Skeletal muscle satellite cell (primary cell): ENCODE measurements at regions not wholly inside any gene's neighbourhood (a gene's known extent, or its start where the extent isn't known, plus 50 kb on each side); places are given as distances from the start of the nearest gene placed in this dataset.
"Not testable (repeated sequence)": the region's sequence is repeated elsewhere in the genome, so short reads cannot be mapped to it uniquely, and the experiment has no call there.

ENCODE experiments used
- H3K27me3 ChIP-seq: 2 replicates; pipeline ENCODE4 v1.7.0; 2013; ENCODE audit warnings: low read length; ENCODE audit not compliant: control insufficient read depth, insufficient read depth
- H3K36me3 ChIP-seq: 2 replicates; pipeline ENCODE4 v1.7.0; 2013; ENCODE audit warnings: mild to moderate bottlenecking, control low read depth, low read length; ENCODE audit not compliant: insufficient read depth
- H3K4me1 ChIP-seq: 2 replicates; pipeline ENCODE4 v1.7.0; 2013; ENCODE audit warnings: low read length; ENCODE audit not compliant: control insufficient read depth, insufficient read depth
- H3K4me2 ChIP-seq: 2 replicates; pipeline ENCODE4 v1.7.0; 2013; ENCODE audit warnings: mild to moderate bottlenecking, low read length
- H3K4me3 ChIP-seq: 2 replicates; pipeline ENCODE4 v1.7.0; 2013; ENCODE audit warnings: low read length
- H3K9ac ChIP-seq: 2 replicates; pipeline ENCODE4 v1.7.0; 2013; ENCODE audit warnings: mild to moderate bottlenecking, low read depth, low read length, moderate library complexity
- H3K9me3 ChIP-seq: replicated peaks from 2 replicates; pipeline ENCODE4 v1.7.0; 2013; ENCODE audit warnings: mild to moderate bottlenecking, control low read depth, low read length

DNA sequence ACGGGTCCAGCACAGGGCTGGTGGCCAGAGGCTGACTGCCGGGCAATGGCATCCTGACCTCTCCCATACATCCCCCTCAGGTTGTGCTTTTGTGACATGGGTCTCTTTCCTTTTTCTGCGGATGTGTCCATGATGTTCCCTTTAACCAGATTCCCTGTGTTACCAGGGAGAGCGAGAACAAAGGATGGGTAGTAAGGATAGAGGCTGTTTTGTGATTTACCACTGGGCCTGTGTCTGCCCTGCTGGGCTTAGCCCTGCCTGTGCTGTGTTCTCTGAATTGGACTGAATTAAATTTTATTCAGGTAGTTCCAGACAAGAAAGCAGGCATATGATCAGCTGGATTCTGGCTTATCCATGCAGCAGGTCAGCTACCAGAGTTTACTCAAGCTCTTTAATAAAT, 301.6 kb downstream of the RWDD3 start:
- Histone ChIP-seq H3K4me1 (no peaks in the 10 kb centered on the region), H3K4me3 (no peak overlapping the region), H3K4me2 (no peak overlapping the region), H3K27me3 (no peaks in the 10 kb centered on the region), H3K9ac (no peak overlapping the region), H3K9me3 (peaks cover 2% of the 10 kb centered on the region), H3K36me3 (no peaks in the 10 kb centered on the region)

DNA sequence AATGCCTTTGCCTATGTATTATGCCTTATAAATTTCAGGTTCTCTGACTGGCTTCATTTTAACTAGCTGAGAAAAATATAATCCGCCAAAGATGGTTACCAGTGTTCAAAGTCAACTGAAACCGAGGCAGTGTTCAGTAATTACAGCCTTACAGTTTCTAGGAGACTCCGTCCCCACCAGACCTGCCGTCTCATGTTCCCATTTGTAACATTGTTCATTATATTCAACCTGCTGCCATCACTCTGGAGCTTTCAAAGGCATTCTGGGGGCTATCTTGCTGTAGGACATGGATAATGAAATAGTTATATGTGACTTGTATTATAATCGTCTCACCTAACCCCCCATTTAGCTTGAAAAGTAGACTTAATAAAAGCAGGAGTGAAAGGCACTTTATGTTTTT, 302.5 kb downstream of the RWDD3 start:
- peaks cover 2% of the 10 kb centered on the region for H3K9me3 ChIP-seq
- H3K9ac ChIP-seq = no peak overlapping the region
- H3K36me3 ChIP-seq = no peaks in the 10 kb centered on the region
- H3K27me3 ChIP-seq = no peaks in the 10 kb centered on the region
- no peak overlapping the region for H3K4me3 ChIP-seq
- no peak overlapping the region for H3K4me2 ChIP-seq
- no peaks in the 10 kb centered on the region for H3K4me1 ChIP-seq

DNA sequence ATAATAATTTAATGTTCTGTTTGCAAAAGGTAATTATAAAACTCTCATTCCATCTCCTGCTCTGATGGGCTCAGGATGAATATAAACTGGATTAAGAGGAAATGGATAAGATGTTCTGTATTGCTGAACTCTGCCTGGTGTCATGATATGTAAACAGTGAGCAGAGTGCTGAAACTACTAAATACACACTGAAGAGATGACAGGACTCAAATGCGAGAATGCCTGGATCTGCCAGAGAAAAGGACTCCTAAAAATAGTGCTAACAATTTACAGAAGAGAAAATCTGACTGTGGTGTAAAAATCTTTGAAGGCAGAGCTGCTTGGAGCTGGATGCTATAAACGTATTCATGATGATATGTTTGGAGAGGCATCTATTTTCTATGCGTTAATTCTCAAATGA, 303.2 kb downstream of the RWDD3 start:
- Histone ChIP-seq H3K27me3 (no peaks in the 10 kb centered on the region), H3K9ac (no peak overlapping the region), H3K4me1 (no peaks in the 10 kb centered on the region), H3K9me3 (peaks cover 2% of the 10 kb centered on the region), H3K36me3 (no peaks in the 10 kb centered on the region), H3K4me3 (no peak overlapping the region), H3K4me2 (no peak overlapping the region)

GRCh38 chr1:95538242-95538641, 304.2 kb downstream of the RWDD3 start:
- not testable (repeated sequence) for H3K27me3 ChIP-seq

DNA sequence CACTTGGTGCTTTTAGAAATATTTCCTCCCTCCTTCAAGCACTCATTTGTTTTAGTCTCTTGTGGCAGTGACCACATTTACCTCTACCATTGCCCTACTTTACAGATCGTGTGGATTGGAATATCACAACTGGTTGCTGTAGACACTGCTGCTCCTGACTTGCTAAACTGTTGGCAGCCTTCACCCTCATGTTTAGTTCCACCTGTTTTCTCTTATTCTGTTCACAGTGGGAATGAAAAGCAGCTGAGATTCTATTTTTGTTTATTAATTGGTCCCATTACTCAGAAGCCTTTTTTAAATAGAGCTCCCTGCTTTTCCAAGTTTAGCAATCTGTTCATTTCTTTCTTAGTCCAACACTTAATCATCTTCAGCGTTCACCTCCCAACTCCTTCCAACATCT, 308.9 kb downstream of the RWDD3 start:
- no peaks in the 10 kb centered on the region for H3K9me3 ChIP-seq
- no peak overlapping the region for H3K9ac ChIP-seq
- no peak overlapping the region for H3K4me2 ChIP-seq
- H3K36me3 ChIP-seq = no peaks in the 10 kb centered on the region
- H3K4me1 ChIP-seq = no peaks in the 10 kb centered on the region
- H3K27me3 ChIP-seq = no peaks in the 10 kb centered on the region
- no peak overlapping the region for H3K4me3 ChIP-seq

More at GRCh38 chr1:95538242-95538641, 304.2 kb downstream of the RWDD3 start:
- not testable (repeated sequence) for H3K4me2 ChIP-seq, H3K9ac ChIP-seq, H3K4me3 ChIP-seq, H3K4me1 ChIP-seq, H3K9me3 ChIP-seq, H3K36me3 ChIP-seq

- Histone ChIP-seq H3K4me1 (no peaks in the 10 kb centered on the region), H3K4me3 (no peak overlapping the region), H3K9me3 (no peaks in the 10 kb centered on the region), H3K36me3 (no peaks in the 10 kb centered on the region), H3K9ac (no peak overlapping the region), H3K4me2 (no peak overlapping the region), H3K27me3 (no peaks in the 10 kb centered on the region)
Observed at GRCh38 chr1:95547005-95547404, 313.0 kb downstream of the RWDD3 start.

DNA sequence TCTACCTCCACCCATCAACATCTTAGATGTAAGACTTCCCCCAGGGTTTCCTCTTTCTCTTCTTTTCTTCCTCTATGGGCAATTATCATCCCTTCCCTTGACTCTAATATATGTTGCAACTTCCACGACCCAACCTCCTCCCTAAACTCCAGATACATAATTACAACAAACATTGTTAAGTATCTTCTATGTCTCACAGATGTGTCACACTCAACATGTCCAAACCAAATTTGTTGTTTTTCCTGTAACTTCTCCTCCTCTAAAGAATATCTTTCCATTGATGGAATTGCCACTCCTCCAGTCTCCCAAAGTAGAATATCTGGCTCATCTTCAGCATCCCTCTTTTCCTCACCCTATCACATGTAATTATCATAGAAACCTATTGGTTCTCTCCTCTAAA, 314.2 kb downstream of the RWDD3 start:
- Histone ChIP-seq H3K9ac (no peak overlapping the region), H3K4me1 (no peaks in the 10 kb centered on the region), H3K4me3 (no peak overlapping the region), H3K36me3 (no peaks in the 10 kb centered on the region), H3K9me3 (no peaks in the 10 kb centered on the region), H3K4me2 (no peak overlapping the region), H3K27me3 (no peaks in the 10 kb centered on the region)

DNA sequence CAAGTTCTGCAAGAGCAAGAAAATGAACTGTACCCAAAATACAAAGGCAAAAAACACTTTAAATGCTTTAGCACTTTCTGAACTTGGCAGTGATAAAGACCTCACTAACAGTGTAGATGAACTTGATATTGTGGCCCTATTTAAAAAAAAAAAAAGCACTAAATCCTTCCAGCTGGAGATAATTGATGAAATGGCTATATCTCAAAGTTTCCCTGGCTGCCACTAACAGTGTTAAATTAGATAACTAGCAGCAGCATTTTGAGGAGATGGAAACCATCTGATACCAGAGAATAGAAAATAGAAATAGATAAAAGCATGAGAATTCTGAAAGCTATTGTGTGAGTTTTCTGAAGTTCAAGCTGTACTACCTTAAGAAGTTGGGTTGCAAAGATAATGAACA, 317.2 kb downstream of the RWDD3 start:
- H3K9me3 ChIP-seq = no peaks in the 10 kb centered on the region
- H3K9ac ChIP-seq = no peak overlapping the region
- H3K27me3 ChIP-seq = no peaks in the 10 kb centered on the region
- no peak overlapping the region for H3K4me2 ChIP-seq
- H3K4me1 ChIP-seq = no peaks in the 10 kb centered on the region
- no peaks in the 10 kb centered on the region for H3K36me3 ChIP-seq
- no peak overlapping the region for H3K4me3 ChIP-seq

GRCh38 chr1:95553595-95553994, 319.6 kb downstream of the RWDD3 start:
- no peaks in the 10 kb centered on the region for H3K36me3 ChIP-seq
- H3K4me1 ChIP-seq = no peaks in the 10 kb centered on the region
- H3K9me3 ChIP-seq = no peaks in the 10 kb centered on the region
- H3K4me2 ChIP-seq = no peak overlapping the region
- H3K27me3 ChIP-seq = no peaks in the 10 kb centered on the region
- no peak overlapping the region for H3K4me3 ChIP-seq
- no peak overlapping the region for H3K9ac ChIP-seq

GRCh38 chr1:95554408-95554807, 320.4 kb downstream of the RWDD3 start:
- Histone ChIP-seq H3K36me3 (no peaks in the 10 kb centered on the region), H3K4me3 (no peak overlapping the region), H3K4me2 (no peak overlapping the region), H3K27me3 (no peaks in the 10 kb centered on the region), H3K4me1 (no peaks in the 10 kb centered on the region), H3K9ac (no peak overlapping the region), H3K9me3 (no peaks in the 10 kb centered on the region)

DNA sequence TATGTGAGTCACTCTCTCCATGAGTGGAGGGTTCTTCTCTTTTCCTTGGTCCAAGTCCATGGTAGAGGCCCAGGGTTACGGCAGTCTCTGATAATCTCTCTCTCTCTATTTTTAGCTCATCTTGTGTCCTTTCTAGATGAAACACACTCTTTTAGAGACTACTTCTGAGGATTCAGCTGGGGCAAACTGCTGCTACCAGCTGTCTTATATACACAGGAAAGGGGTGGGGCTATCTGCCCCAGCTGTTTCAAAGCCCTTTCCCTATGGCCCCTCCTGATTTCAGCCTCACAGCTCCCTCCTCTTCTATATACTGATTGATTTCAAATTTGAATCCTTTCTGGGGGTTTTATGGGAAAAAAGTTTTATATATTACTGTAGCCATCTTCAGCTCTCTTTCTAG, 324.8 kb downstream of the RWDD3 start:
- Histone ChIP-seq H3K4me2 (no peak overlapping the region), H3K9ac (no peak overlapping the region), H3K4me1 (no peaks in the 10 kb centered on the region), H3K9me3 (no peaks in the 10 kb centered on the region), H3K36me3 (no peaks in the 10 kb centered on the region), H3K27me3 (no peaks in the 10 kb centered on the region), H3K4me3 (no peak overlapping the region)

- Histone ChIP-seq H3K4me1 (no peaks in the 10 kb centered on the region), H3K9me3 (no peaks in the 10 kb centered on the region), H3K4me3 (no peak overlapping the region), H3K36me3 (no peaks in the 10 kb centered on the region), H3K4me2 (no peak overlapping the region), H3K27me3 (no peaks in the 10 kb centered on the region), H3K9ac (no peak overlapping the region)
Observed at GRCh38 chr1:95561346-95561745, 327.3 kb downstream of the RWDD3 start.
